ENCODE measurements at regions not wholly inside any gene's neighbourhood (a gene's known extent, or its start where the extent isn't known, plus 50 kb on each side); places are given as distances from the start of the nearest gene placed in this dataset.

DNA sequence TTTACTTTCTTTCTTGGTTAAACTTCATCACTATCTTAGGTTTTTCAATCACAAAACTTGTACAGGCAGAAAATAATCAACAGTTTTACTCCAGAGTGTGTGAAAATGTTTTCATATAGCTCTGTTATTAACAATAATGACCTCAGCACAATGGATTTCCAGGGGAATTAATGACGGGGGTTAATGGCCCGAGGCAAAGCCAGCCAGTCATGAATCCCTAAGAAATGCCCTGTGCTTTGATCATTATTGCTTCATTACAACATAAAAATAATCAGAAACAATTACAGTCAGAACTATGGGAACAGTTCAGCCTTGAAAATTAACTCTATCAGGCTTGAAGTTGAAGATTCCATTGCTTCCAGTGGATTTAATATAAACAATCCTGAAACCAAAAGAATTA is 875.4 kb downstream of the ROBO2 start:
- peaks cover 8% of the 10 kb centered on the region in 2 donors for H3K9me3 Mint-ChIP-seq
- DNase-seq (ENCODE audit: low spot score in 2 of 2) (no peak), ATAC-seq (no peak)
- peaks cover 0 to 2% of the 10 kb centered on the region in 2 donors for H3K36me3 Mint-ChIP-seq
- H3K27ac Mint-ChIP-seq, result no peak overlapping the region

DNA sequence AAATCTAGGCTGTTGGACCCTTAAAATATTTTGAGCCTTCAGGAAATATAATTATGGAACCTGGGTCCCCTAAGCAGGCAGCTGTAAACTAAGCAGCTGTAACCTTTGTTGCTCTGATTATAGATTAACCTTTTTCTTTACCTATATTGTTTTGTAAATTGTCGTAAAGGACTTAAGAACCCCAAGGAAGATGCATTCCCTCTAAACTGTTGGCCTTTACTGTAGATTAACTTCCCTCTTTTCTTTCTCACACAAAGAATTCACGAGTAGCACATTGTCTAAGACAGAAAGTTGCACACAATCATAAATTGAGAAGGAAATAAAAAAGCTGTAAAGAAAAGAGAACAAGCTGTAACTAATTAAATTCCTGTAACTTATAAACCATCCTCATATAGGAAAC is 877.3 kb downstream of the ROBO2 start:
- peaks cover 10% of the 10 kb centered on the region in 2 donors for H3K9me3 Mint-ChIP-seq
- peaks cover 0 to 4% of the 10 kb centered on the region in 2 donors for H3K36me3 Mint-ChIP-seq
- DNase-seq (ENCODE audit: low spot score in 2 of 2) (no peak), ATAC-seq (no peak)
- no peak overlapping the region for H3K27ac Mint-ChIP-seq

DNA sequence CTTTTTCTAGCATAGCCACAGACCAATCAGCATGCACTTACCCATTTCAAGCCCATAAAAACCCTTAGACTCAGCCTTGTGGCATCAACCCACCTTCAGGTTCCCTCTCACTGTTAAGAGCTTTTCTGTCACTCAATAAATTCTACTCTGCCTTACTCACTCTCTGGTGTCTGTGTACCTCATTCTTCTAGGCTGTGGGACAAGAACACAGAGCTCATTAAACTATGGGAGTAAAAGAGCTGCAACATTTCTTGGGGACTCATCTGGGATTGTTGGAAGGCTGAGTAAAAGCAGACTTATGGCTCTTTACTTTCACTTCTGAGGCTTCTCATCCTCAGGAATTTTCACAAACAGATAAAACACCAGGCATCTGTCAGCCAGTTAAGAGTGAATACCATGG is 879.3 kb downstream of the ROBO2 start:
- no peak for DNase-seq (ENCODE audit: low spot score in 2 of 2)
- ATAC-seq, result no peak
- Mint-ChIP-seq H3K36me3 (peaks cover 0 to 4% of the 10 kb centered on the region in 2 donors), H3K9me3 (peaks cover 10% of the 10 kb centered on the region in 2 donors), H3K27ac (no peak overlapping the region)

DNA sequence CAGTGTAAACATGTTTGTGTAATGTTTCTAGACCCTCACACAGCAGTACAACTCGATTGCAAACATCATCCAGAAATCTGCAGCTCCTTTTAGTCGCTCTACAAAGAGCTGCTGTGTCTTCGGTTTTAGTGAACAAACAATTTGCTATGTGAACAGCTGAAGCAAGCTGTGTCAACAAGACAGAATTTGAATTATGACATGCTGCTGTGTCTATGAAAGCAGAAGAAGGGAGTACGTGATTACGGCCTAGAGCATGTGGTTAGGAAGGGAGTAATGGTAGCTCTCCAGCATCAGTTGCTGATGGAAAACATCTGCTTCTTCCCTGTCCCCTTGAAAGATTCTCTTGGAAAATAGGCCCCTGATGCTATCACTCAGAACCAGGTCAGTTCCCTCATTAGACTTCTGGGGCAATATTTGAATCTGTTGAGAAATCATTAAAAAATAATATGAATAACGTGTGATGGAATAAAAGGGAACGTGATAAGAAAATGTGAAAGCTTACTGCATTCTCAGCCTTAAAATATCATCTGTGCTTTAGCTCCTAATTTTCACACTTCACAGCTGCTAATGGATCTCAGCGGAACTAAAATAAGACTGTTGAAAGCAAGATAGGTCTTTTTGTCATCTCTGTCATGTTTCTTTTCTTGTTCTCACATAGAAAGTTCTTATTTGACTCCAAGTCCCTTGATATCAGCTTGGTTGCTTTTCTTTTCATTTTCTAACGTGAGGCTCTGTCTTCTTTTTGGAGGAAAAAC is 891.5 kb downstream of the ROBO2 start:
- H3K36me3 Mint-ChIP-seq, result no peaks in the 10 kb centered on the region
- DNase-seq (ENCODE audit: low spot score in 2 of 2), result no peak
- H3K9me3 Mint-ChIP-seq, result peaks cover 18 to 20% of the 10 kb centered on the region in 2 donors
- no peak overlapping the region for H3K27ac Mint-ChIP-seq
- ATAC-seq, result no peak

DNA sequence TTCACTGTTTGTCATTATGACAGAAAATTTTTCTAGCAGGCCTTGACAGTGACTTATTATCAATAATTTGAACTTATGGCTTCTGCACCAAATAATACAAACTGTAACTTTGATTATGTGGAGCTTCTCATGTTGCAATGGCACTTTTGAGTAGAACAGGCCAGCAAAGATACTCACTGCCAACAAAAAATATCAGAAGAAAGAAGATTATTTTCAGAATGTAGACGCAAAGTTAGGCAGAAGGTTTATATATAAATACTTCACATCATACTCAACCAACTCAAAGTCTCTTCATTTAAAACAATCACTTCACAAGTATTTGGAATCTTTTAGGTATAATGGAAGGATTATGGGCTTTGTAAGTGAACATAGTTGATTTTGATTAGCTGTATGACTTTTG is 893.0 kb downstream of the ROBO2 start:
- Mint-ChIP-seq H3K9me3 (peaks cover 18 to 20% of the 10 kb centered on the region in 2 donors), H3K36me3 (no peaks in the 10 kb centered on the region), H3K27ac (no peak overlapping the region)
- DNase-seq (ENCODE audit: low spot score in 2 of 2), result no peak
- no peak for ATAC-seq

DNA sequence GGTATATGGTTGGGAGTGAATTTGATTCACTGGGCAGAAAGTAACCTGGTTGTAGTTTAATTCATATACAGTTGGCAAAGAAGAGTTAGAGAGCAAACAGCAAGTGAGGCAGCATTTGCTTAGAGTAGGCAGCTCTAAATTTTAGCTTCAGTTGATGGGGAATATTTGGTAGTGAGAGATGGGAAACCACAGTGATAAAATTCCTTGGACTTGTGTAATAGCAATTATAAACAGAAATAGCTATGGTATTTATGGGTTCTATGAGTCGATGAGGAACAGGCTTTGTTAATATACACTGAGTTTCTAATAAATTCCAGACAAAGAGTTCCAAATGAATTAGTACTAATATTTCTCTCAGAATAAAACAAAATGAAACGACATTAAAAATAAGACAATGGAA is 894.0 kb downstream of the ROBO2 start:
- H3K36me3 Mint-ChIP-seq, result no peaks in the 10 kb centered on the region
- no peak overlapping the region for H3K27ac Mint-ChIP-seq
- H3K9me3 Mint-ChIP-seq, result peaks cover 17 to 18% of the 10 kb centered on the region in 2 donors
- DNase-seq (ENCODE audit: low spot score in 2 of 2), result no peak
- no peak for ATAC-seq

DNA sequence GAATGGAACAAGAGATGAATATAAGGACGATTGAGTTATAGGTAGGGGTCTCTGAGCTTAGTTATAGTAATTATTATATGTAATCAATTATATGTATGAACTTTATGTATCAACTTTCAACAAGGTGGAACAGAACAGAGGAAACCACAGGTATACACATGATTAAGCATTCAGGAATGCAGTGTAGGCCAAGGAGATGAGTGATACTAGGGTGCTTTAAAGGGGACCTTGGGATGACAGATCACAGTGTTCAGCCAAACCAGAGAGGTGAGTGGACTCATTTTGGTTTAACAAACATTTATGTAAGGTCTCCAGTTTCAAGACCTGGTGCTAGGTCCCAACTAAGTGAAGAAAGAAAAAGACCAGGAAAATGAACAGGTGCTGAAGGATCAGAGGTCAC is 895.5 kb downstream of the ROBO2 start:
- no peak overlapping the region for H3K27ac Mint-ChIP-seq
- no peak for ATAC-seq
- DNase-seq (ENCODE audit: low spot score in 2 of 2), result no peak
- H3K9me3 Mint-ChIP-seq, result peaks cover 21% of the 10 kb centered on the region in 2 donors
- no peaks in the 10 kb centered on the region for H3K36me3 Mint-ChIP-seq

DNA sequence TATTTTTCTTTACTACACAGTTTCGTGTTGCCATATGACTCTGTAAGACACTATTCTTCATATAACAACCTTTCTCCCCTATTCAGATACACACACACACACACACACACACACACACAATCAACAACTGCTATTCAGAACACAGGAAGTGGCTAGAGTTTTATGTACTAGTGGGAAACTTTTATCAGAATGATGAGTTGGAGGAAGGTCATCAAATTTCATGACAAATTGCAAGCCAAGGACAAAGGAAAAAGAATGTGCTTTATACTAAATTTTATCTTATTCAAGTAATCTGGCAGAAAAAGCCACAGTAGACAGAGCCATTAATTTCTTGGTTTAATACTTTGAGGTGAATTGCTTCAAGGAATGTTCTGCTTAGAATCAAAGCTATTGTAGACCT is 899.8 kb downstream of the ROBO2 start:
- H3K9me3 Mint-ChIP-seq, result peaks cover 15 to 18% of the 10 kb centered on the region in 2 donors
- H3K27ac Mint-ChIP-seq, result no peak overlapping the region
- DNase-seq (ENCODE audit: low spot score in 2 of 2), result no peak
- no peaks in the 10 kb centered on the region for H3K36me3 Mint-ChIP-seq
- ATAC-seq, result no peak

DNA sequence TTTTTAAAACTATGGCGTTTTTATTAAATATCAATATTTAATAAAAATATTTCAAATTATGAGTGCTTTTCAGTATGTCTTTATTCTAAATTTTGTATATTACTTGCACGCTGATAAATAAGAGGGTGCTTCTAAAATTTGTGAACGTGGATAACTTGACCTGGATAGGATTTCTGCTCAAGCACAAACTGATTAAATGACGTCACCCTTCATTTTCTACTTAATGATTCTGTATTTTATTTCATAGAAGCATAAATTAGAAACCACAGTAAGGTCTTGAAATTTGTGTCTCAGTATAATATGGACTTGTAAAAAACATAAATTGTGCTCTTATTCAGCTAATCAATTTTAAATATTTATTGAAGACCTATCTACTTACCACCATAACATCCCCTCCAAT is 903.7 kb downstream of the ROBO2 start:
- Mint-ChIP-seq H3K27ac (no peak overlapping the region), H3K9me3 (peaks cover 13 to 15% of the 10 kb centered on the region in 2 donors), H3K36me3 (no peaks in the 10 kb centered on the region)
- DNase-seq (ENCODE audit: low spot score in 2 of 2) (no peak), ATAC-seq (no peak)

DNA sequence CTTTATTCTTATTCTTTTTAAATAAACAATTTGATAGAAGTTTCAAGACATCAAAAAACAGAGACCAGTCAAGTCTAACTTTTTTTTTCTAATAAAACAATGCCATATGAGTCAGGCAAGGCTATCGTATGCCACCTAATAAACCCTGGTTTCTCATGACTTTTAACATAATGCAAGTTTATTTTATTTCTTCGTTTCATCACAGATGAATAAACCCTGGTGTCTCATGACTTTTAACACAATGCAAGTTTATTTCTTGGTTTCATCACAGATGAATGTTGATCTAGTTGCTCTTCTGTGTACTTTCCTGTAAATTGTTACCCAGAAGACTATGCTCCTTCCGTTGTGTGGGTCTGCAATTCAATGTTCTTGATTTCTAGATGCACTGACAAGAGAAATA is 905.4 kb downstream of the ROBO2 start:
- no peaks in the 10 kb centered on the region for H3K36me3 Mint-ChIP-seq
- ATAC-seq (no peak), DNase-seq (ENCODE audit: low spot score in 2 of 2) (no peak)

DNA sequence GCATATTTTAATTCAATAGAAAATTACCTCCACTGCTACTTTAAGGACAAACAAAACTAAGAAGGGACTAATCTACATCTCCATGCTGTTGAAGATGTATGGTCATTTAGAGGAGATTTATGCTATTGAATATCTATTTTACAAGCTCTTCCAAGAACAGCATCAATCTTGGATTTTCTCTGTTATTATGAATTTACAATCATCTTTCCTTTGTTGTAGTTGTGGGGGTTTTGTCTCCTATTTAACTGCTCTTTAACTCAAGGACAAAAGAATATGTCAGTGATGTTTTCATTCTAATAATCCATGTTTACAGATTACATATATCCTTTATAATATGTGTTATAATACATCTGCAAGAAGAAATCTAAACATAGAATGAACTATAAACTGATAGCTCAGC is 907.8 kb downstream of the ROBO2 start:
- no peak overlapping the region for H3K27ac Mint-ChIP-seq
- peaks cover 11 to 13% of the 10 kb centered on the region in 2 donors for H3K9me3 Mint-ChIP-seq
- ATAC-seq, result no peak
- H3K36me3 Mint-ChIP-seq, result peaks cover 0 to 2% of the 10 kb centered on the region in 2 donors
- no peak for DNase-seq (ENCODE audit: low spot score in 2 of 2)

More for the DNA sequence above, 905.4 kb downstream of the ROBO2 start:
- Mint-ChIP-seq H3K9me3 (peaks cover 18 to 19% of the 10 kb centered on the region in 2 donors), H3K27ac (no peak overlapping the region)

DNA sequence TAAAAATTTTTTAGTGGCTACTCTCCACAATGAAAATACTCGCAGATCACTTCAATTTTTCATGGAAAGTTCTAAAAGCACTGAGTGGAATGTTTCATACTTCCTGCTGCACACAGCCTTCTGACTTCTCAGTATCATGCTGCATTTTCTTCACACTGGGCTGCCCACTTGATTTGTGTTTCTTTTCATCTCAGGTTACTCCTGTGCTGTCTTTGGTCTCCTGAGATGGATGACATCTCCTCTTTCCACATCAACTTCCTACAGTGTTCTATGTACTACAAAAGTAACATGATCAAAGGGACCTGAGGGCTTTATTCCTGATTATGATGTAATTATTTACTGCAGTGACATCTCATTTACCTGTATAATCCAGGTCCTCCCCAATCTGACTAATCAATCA is 927.7 kb downstream of the ROBO2 start:
- no peak overlapping the region for H3K27ac Mint-ChIP-seq
- H3K9me3 Mint-ChIP-seq, result peaks cover 13 to 15% of the 10 kb centered on the region in 2 donors
- DNase-seq (ENCODE audit: low spot score in 2 of 2), result no peak
- no peaks in the 10 kb centered on the region for H3K36me3 Mint-ChIP-seq
- no peak for ATAC-seq

DNA sequence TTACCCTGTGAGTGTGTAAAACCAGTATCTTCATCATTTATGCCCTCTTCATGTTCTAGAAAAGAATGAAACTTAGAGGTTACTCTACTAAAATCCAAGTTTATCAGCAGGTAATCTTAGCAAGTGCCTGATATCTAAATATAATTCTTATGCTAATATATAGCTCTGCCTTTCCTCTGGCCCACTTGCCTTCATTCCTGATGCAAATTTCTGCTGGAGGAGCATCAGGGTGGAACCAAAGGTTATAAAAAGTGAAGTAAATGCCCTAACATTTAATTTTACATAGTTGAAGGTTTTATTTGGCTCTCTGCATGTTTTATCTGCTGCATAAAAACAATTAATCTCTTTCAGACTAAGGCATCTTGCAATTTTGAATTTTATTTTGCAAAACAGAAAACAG is 936.2 kb downstream of the ROBO2 start:
- Mint-ChIP-seq H3K27ac (no peak overlapping the region), H3K9me3 (peaks cover 5 to 13% of the 10 kb centered on the region in 2 donors), H3K36me3 (no peaks in the 10 kb centered on the region)
- ATAC-seq (no peak), DNase-seq (ENCODE audit: low spot score in 2 of 2) (no peak)

DNA sequence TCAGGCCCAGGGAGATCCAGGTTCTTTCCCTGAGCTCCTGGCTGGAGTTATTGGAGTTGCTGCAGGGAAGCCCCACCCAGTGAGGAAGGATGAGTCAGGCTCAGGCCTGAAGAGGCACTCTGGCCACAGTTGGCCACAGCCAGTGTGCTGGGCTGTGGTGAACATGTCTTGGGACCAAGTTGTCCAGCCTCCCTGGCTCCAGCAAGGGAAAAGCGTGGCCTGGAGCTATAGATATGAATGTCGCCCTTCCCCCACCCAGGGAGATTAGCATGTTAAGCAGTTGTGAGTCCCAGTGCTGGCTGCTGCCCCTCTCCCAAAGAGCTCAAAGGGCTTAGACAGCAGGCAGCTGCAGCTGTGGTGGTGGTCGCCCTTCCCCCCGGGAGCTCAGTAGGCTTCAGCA is 963.2 kb downstream of the ROBO2 start:
- Mint-ChIP-seq H3K36me3 (no peaks in the 10 kb centered on the region), H3K27ac (no peak overlapping the region), H3K9me3 (peaks cover 22% of the 10 kb centered on the region in 2 donors)
- DNase-seq (ENCODE audit: low spot score in 2 of 2) (no peak), ATAC-seq (no peak)

DNA sequence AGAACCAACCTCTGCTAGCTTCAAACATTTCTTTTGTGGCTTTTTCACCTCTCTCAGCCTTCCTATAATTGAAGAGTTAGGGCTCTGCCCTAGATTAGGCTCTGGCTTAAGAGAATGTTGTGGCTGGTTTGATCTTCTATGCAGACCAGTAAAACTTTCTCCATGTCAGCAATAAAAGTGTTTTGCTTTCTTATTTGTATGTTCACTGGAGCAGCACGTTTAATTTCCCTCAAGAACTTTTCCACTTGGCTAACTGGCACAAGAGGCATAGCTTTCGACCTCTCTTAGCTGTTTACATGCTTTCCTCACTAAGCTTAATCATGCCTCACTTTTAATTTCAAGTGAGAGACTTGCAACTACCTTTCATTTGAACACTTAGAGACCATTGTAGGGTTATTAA is 964.7 kb downstream of the ROBO2 start:
- DNase-seq (ENCODE audit: low spot score in 2 of 2) (no peak), ATAC-seq (no peak)
- no peaks in the 10 kb centered on the region for H3K36me3 Mint-ChIP-seq
- H3K27ac Mint-ChIP-seq, result no peak overlapping the region
- peaks cover 26 to 31% of the 10 kb centered on the region in 2 donors for H3K9me3 Mint-ChIP-seq

DNA sequence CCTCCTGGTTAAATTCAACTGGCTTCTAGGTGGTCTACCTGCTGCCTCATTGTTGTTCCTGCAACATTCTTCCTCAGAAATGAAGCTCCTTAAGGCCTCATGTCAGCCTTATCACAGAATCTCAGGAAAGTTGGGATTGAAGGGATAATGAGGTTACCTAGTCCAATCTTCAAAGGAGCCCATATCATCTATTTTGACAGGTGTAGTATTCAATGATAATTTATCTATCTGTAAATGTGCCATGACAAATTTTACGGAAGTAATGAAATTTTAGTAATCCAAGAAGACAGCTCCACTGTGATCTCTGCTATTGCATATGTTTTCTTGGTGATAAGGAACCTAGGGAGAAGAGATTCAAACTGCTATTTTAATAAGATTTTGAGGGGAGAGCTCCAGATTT is 973.8 kb downstream of the ROBO2 start:
- H3K36me3 Mint-ChIP-seq, result no peaks in the 10 kb centered on the region
- H3K27ac Mint-ChIP-seq, result no peak overlapping the region
- no peak for ATAC-seq
- no peak for DNase-seq (ENCODE audit: low spot score in 2 of 2)
- H3K9me3 Mint-ChIP-seq, result peaks cover 36 to 38% of the 10 kb centered on the region in 2 donors

DNA sequence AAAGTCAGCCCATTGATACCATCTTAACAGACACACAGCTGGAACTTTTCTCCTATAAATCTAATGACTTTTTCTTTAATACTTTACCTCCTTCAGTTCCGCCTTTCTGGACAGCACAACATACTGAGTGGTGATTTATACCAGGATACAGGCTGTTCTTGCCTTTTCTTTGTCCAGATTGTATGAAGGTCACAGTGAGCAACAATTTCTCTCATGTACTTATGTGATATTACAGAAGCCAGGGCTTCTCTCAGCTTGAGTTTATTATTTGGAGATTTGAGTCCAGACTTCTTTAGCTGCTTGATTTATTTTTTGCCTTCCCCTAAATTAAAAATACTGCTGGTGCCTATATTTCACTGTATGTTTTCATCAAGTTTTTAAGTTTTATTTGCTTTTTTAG is 976.0 kb downstream of the ROBO2 start:
- Mint-ChIP-seq H3K9me3 (peaks cover 33 to 35% of the 10 kb centered on the region in 2 donors), H3K27ac (no peak overlapping the region), H3K36me3 (no peaks in the 10 kb centered on the region)
- ATAC-seq (no peak), DNase-seq (ENCODE audit: low spot score in 2 of 2) (no peak)

DNA sequence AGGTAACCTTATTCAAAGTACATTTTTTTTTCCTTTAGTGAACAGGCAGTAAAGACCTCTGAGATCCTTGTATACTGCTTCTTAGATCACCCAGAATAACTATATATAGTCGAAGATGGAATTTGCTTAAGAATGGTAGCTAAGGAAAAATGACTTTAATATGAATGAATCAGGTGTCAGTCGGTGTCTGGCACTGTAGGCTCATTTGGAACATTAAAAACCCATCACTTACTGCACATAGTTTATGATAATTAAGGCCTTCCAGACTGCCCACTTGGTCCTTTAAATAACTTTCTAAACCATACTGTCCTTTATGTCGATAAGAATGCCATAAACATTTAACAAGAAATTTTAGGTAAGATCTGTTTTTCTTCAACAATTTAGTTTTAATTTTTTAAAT is 981.8 kb downstream of the ROBO2 start:
- Mint-ChIP-seq H3K27ac (no peak overlapping the region), H3K36me3 (no peaks in the 10 kb centered on the region)
- ATAC-seq, result no peak

More for the DNA sequence above, 981.8 kb downstream of the ROBO2 start:
- H3K9me3 Mint-ChIP-seq, result peaks cover 25 to 30% of the 10 kb centered on the region in 2 donors
- no peak for DNase-seq (ENCODE audit: low spot score in 2 of 2)
